K562 (cell line): ENCODE measurements at regions not wholly inside any gene's neighbourhood (a gene's known extent, or its start where the extent isn't known, plus 50 kb on each side); places are given as distances from the start of the nearest gene placed in this dataset.

ENCODE experiments used
- ATAC-seq: fragments of 200-7000 bp; cut with Tn5 transposase; 3 replicates; pipeline ENCODE4 v1.9.1; 2020; ENCODE audit warnings: moderate library complexity
- BruUV-seq: library from RNA; stranded (reverse); fragments of 400-500 nt; replicated peaks from 2 replicates; lab custom pipeline; 2021; lab: Mats Ljungman, UMichigan
- CTCF ChIA-PET: fragments of 300-600 bp; formaldehyde crosslinking; extraction: SDS; loops from one replicate; lab custom pipeline; 2021; ENCODE audit warnings: low intra/inter-chr PET ratio; lab: Yijun Ruan, JAX
- POLR2A ChIA-PET: fragments of 300-600, 350-650 bp; sonication (Branson Sonifier 250); formaldehyde crosslinking; extraction: SDS; loops from one replicate; lab custom pipeline; 2021; ENCODE audit warnings: antibody characterized with exemption, inconsistent platforms; lab: Yijun Ruan, JAX
- DNase-seq, 4 experiments: peaks; one replicate each; pipeline versions ENCODE4 v3.0.0 to v3.0.0-alpha.2; 2011 to 2018; ENCODE audit warnings: low spot score in 3 of 4, mixed read lengths in 3 of 4; ENCODE audit errors: extremely low read depth in 1 of 4
- FAIRE-seq: peaks from 2 replicates; lab custom pipeline; 2011; peaks lifted over from hg19 to GRCh38; lab: Jason Lieb, UNC
- H2AFZ ChIP-seq: 2 replicates; pipeline ENCODE4 v1.6.0; 2011; ENCODE audit warnings: low read depth, low read length, control low read depth, inconsistent platforms
- H3K27ac ChIP-seq: fragments of 200-600 bp; 3 replicates; pipeline ENCODE4 v1.8.0; 2011; ENCODE audit warnings: low read depth, mild to moderate bottlenecking, control low read depth, inconsistent platforms, low read length, moderate library complexity, mixed read lengths; ENCODE audit errors: extremely low read depth
- H3K27me3 ChIP-seq, 2 experiments: fragments of 300-600 bp in 1 of 2; 2 replicates in 1 of 2; 3 replicates in 1 of 2; pipeline versions ENCODE4 v1.6.0 to v1.8.0; 2011; ENCODE audit warnings: inconsistent platforms in 2 of 2, low read length in 2 of 2, mild to moderate bottlenecking in 1 of 2, mixed read lengths in 1 of 2, moderate library complexity in 1 of 2; ENCODE audit not compliant: control insufficient read depth in 2 of 2, insufficient read depth in 2 of 2
- H3K36me3 ChIP-seq: fragments of 300-600 bp; 3 replicates; pipeline ENCODE4 v1.8.0; 2011; ENCODE audit warnings: mild to moderate bottlenecking, low read length, inconsistent platforms; ENCODE audit not compliant: control insufficient read depth, insufficient read depth
- H3K4me1 ChIP-seq, 2 experiments: fragments of 200-600 bp in 1 of 2; replicated peaks in 1 of 2; 2 replicates in 1 of 2; 3 replicates in 1 of 2; pipeline versions ENCODE4 v1.5.1 to v1.8.0; 2011; ENCODE audit warnings: inconsistent platforms in 2 of 2, low read length in 2 of 2, mild to moderate bottlenecking in 1 of 2, mixed read lengths in 1 of 2, moderate library complexity in 1 of 2; ENCODE audit not compliant: control insufficient read depth in 2 of 2, insufficient read depth in 2 of 2
- H3K4me2 ChIP-seq: 2 replicates; pipeline ENCODE4 v1.6.1; 2011; ENCODE audit warnings: low read length, control low read depth, inconsistent platforms, mixed read lengths; ENCODE audit not compliant: insufficient read depth
- H3K4me3 ChIP-seq: fragments of 200-600 bp; sonication (generic), shearing (Covaris generic); 2 replicates; pipeline ENCODE4 v1.5.1; 2016; ENCODE audit warnings: control low read depth, inconsistent platforms
- H3K79me2 ChIP-seq: fragments of 200-600 bp; 3 replicates; pipeline ENCODE4 v1.8.0; 2011; ENCODE audit warnings: low read length, inconsistent platforms; ENCODE audit not compliant: control insufficient read depth, insufficient read depth
- H3K9ac ChIP-seq, 2 experiments: 2 replicates each; pipeline versions ENCODE4 v1.6.0 to v1.6.1; 2011; ENCODE audit warnings: low read depth in 2 of 2, low read length in 2 of 2, control low read depth in 1 of 2, inconsistent platforms in 1 of 2, mild to moderate bottlenecking in 1 of 2, mixed read lengths in 1 of 2; ENCODE audit not compliant: insufficient read depth in 1 of 2
- H3K9me1 ChIP-seq: one replicate; pipeline ENCODE4 v1.6.0; 2011; ENCODE audit warnings: inconsistent platforms, mild to moderate bottlenecking, low read length, moderate library complexity; ENCODE audit not compliant: control insufficient read depth, insufficient read depth
- H3K9me3 ChIP-seq: replicated peaks from 2 replicates; pipeline ENCODE4 v1.5.1; 2011; ENCODE audit warnings: low read depth, low read length, inconsistent platforms; ENCODE audit not compliant: control insufficient read depth, insufficient read depth
- H4K20me1 ChIP-seq: replicated peaks from 2 replicates; pipeline ENCODE4 v1.6.1; 2011; ENCODE audit warnings: low read length, inconsistent platforms, mixed read lengths; ENCODE audit not compliant: control insufficient read depth, insufficient read depth
- FOXJ3 ChIP-seq: sonication (generic); formaldehyde crosslinking; IDR thresholded peaks from 2 replicates; pipeline ENCODE4 v1.4.0; 2020; ENCODE audit warnings: mild to moderate bottlenecking, missing genetic modification reagents
- HLTF ChIP-seq: fragments of 450-650 bp; IDR thresholded peaks from 2 replicates; pipeline ENCODE4 v1.6.1; 2016
- MCM3 ChIP-seq: fragments of 450-650 bp; IDR thresholded peaks from 2 replicates; pipeline ENCODE4 v1.6.1; 2016
- NCOA6 ChIP-seq: fragments of 450-650 bp; IDR thresholded peaks from 2 replicates; pipeline ENCODE4 v1.6.1; 2017; ENCODE audit warnings: mild to moderate bottlenecking
- RCOR1 ChIP-seq, 2 experiments: IDR thresholded peaks; 2 replicates each; pipeline ENCODE4 v1.6.1; 2012; ENCODE audit warnings: low read depth in 2 of 2, low read length in 2 of 2, borderline replicate concordance in 1 of 2, improper control_type of control experiment in 1 of 2
- RUNX1 ChIP-seq: sonication (generic); IDR thresholded peaks from 2 replicates; pipeline ENCODE4 v1.6.1; 2016; ENCODE audit warnings: antibody characterized with exemption, low read depth
- SIN3B ChIP-seq: fragments of 450-650 bp; IDR thresholded peaks from 2 replicates; pipeline ENCODE4 v1.6.1; 2017; ENCODE audit warnings: low read depth, mild to moderate bottlenecking, moderate library complexity
- SMARCA4 ChIP-seq: fragments of 450-650 bp; IDR thresholded peaks from 2 replicates; pipeline ENCODE4 v1.6.1; 2016
- SRSF3 ChIP-seq: fragments of 200-400 bp; formaldehyde crosslinking; IDR thresholded peaks from 2 replicates; pipeline ENCODE4 v1.6.1; 2016; ENCODE audit warnings: mild to moderate bottlenecking, low read length, moderate library complexity; ENCODE audit not compliant: insufficient read depth
- TCFL5 ChIP-seq: fragments of 250-450 bp; sonication (Bioruptor Pico); conservative IDR thresholded peaks from 2 replicates; pipeline ENCODE4 v1.6.1; 2021; ENCODE audit warnings: mild to moderate bottlenecking, moderate library complexity, matching md5 sums
- WGBS: fragments of 100-300 bp; shearing (Covaris generic); methylation state at CpG from one replicate; pipeline ENCODE4 v1.1.6; 2016; ENCODE audit warnings: low coverage, mixed read lengths; ENCODE audit not compliant: insufficient coverage; ENCODE audit errors: missing lambda C conversion rate; 5-methylcytosine and 5-hydroxymethylcytosine counted together
- in situ Hi-C: fragments of 300-500 bp; cut with MboI; formaldehyde crosslinking; loops from 4 replicates; pipeline ENCODE4 v1.15.0; 2018; ENCODE audit warnings: inconsistent platforms, mixed read lengths
- intact Hi-C: fragments of 100-400 bp; cut with micrococcal nuclease; formaldehyde crosslinking; loops from 2 replicates; pipeline ENCODE4 v1.14.2; 2022
- TF ChIP-seq, protein P1 (sequence below): fragments of 450-650 bp; IDR thresholded peaks from 2 replicates; pipeline ENCODE4 v1.7.1; 2018; ENCODE audit warnings: mild to moderate bottlenecking, low read depth; ENCODE audit not compliant: partially characterized antibody
- TF ChIP-seq, protein P2 (sequence below): sonication (generic); formaldehyde crosslinking; IDR thresholded peaks from 2 replicates; pipeline ENCODE4 v1.8.1; 2023; ENCODE audit warnings: mild to moderate bottlenecking, missing genetic modification reagents

DNA sequence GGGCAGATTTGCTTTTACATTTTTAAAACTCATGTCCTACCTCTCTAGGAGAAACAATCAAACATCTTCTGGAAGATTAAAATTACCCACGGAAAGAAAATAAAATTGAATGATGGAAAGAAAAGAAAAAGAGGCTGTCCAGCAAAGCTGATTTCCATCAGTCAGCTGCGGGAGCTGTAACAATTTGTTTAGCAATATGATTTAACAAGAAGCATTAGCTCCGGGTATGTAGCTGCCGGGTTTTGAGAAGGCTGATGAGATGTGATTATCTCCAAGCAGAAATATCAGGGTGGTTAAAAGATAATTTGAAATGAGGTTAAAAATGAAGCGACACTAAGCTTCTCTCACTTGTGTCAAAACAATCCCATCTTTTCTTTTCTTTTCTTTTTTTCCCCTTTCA is 608.9 kb upstream of the SALL1 start (continued):
- TF ChIP-seq, protein P1, sequence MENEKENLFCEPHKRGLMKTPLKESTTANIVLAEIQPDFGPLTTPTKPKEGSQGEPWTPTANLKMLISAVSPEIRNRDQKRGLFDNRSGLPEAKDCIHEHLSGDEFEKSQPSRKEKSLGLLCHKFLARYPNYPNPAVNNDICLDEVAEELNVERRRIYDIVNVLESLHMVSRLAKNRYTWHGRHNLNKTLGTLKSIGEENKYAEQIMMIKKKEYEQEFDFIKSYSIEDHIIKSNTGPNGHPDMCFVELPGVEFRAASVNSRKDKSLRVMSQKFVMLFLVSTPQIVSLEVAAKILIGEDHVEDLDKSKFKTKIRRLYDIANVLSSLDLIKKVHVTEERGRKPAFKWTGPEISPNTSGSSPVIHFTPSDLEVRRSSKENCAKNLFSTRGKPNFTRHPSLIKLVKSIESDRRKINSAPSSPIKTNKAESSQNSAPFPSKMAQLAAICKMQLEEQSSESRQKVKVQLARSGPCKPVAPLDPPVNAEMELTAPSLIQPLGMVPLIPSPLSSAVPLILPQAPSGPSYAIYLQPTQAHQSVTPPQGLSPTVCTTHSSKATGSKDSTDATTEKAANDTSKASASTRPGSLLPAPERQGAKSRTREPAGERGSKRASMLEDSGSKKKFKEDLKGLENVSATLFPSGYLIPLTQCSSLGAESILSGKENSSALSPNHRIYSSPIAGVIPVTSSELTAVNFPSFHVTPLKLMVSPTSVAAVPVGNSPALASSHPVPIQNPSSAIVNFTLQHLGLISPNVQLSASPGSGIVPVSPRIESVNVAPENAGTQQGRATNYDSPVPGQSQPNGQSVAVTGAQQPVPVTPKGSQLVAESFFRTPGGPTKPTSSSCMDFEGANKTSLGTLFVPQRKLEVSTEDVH: no peak
- TF ChIP-seq HLTF: no peak

DNA sequence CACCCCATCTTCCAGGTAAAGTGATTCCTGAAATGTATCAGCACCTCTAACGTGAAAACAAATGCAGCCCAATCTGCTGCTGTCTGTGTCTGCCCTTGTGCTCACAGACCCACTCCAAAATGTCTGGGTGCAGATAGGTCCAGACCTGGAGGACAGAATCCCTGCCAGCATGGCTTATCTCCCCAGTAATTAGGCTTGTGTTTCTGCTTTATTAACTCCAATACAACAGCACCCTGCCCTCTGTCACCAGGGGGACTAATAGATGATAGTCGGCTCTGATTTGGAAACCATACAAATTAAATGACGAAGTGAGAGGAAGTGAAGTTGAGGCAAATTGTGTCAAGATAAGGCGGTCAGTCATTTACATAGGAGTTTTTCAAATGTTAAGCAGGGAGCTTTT is 608.3 kb upstream of the SALL1 start:
- no peak for TF ChIP-seq SMARCA4
- TF ChIP-seq, protein P2, sequence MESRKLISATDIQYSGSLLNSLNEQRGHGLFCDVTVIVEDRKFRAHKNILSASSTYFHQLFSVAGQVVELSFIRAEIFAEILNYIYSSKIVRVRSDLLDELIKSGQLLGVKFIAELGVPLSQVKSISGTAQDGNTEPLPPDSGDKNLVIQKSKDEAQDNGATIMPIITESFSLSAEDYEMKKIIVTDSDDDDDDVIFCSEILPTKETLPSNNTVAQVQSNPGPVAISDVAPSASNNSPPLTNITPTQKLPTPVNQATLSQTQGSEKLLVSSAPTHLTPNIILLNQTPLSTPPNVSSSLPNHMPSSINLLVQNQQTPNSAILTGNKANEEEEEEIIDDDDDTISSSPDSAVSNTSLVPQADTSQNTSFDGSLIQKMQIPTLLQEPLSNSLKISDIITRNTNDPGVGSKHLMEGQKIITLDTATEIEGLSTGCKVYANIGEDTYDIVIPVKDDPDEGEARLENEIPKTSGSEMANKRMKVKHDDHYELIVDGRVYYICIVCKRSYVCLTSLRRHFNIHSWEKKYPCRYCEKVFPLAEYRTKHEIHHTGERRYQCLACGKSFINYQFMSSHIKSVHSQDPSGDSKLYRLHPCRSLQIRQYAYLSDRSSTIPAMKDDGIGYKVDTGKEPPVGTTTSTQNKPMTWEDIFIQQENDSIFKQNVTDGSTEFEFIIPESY (CRISPR knock-in tag): no peak
- TF ChIP-seq TCFL5 (CRISPR knock-in tag): no peak
- no peak for TF ChIP-seq NCOA6
- no peak for TF ChIP-seq MCM3
- TF ChIP-seq RCOR1 (IDR thresholded peaks at IDR 0.05; ENCODE audit: borderline replicate concordance in 1 of 2, low read depth in 2 of 2, low read length in 2 of 2): no peak
- TF ChIP-seq SRSF3: no peak
- TF ChIP-seq RUNX1: no peak
- TF ChIP-seq SIN3B: no peak
- no peak for TF ChIP-seq FOXJ3 (CRISPR knock-in tag)
- intact Hi-C loops: no loop called here
- Histone ChIP-seq H3K4me2 (no peak overlapping the region), H3K4me1 (no peaks in the 10 kb centered on the region), H3K9ac (no peak overlapping the region), H2AFZ (no peak overlapping the region), H3K9me3 (no peaks in the 10 kb centered on the region), H3K27me3 (no peaks in the 10 kb centered on the region), H3K27ac (no peak overlapping the region), H3K4me3 (no peak overlapping the region), H3K79me2 (no peaks in the 10 kb centered on the region), H4K20me1 (no peaks in the 10 kb centered on the region), H3K9me1 (no peaks in the 10 kb centered on the region), H3K36me3 (no peaks in the 10 kb centered on the region)
- FAIRE-seq (no peak), DNase-seq (no peak), ATAC-seq (no peak)
- in situ Hi-C loops: no loop called here
- POLR2A ChIA-PET: no interaction called here
- CTCF ChIA-PET: no interaction called here
- WGBS: 1% methylated on average over 4 of the region's 4 CpGs
- BruUV-seq: no TSS peak
